ENCODE measurements at regions not wholly inside any gene's neighbourhood (a gene's known extent, or its start where the extent isn't known, plus 50 kb on each side); places are given as distances from the start of the nearest gene placed in this dataset.

- TF ChIP-seq CTCF (IDR thresholded peaks at IDR 0.05; ENCODE audit: insufficient read depth, low read length) (no peak), POLR2AphosphoS5 (IDR thresholded peaks at IDR 0.05; ENCODE audit: low read depth) (no peak), REST (IDR thresholded peaks at IDR 0.05; ENCODE audit: insufficient replicate concordance, low read depth) (no peak), GABPA (IDR thresholded peaks at IDR 0.05; ENCODE audit: low read depth) (no peak), SPI1 (IDR thresholded peaks at IDR 0.05; ENCODE audit: borderline replicate concordance, low read depth) (no peak)
- DNase-seq (ENCODE audit: low read depth in 1 of 2, low spot score in 1 of 2), result no peak
- Histone ChIP-seq H3K27ac (replicated peaks) (no peak overlapping the region), H3K4me3 (replicated peaks; ENCODE audit: insufficient read depth, low read length) (no peak overlapping the region), H3K27me3 (ENCODE audit: insufficient read depth, poor library complexity, severe bottlenecking) (no peaks in the 10 kb centered on the region)
Measured at GRCh38 chr2:78686625-78687153, 338.8 kb upstream of the REG3G start.

- Histone ChIP-seq H3K27ac (replicated peaks) (no peak overlapping the region), H3K27me3 (ENCODE audit: insufficient read depth, poor library complexity, severe bottlenecking) (no peaks in the 10 kb centered on the region), H3K4me3 (replicated peaks; ENCODE audit: insufficient read depth, low read length) (no peak overlapping the region)
- DNase-seq (ENCODE audit: low read depth in 1 of 2, low spot score in 1 of 2), result no peak
- TF ChIP-seq CTCF (IDR thresholded peaks at IDR 0.05; ENCODE audit: insufficient read depth, low read length) (no peak), REST (IDR thresholded peaks at IDR 0.05; ENCODE audit: insufficient replicate concordance, low read depth) (no peak), POLR2AphosphoS5 (IDR thresholded peaks at IDR 0.05; ENCODE audit: low read depth) (no peak), GABPA (IDR thresholded peaks at IDR 0.05; ENCODE audit: low read depth) (no peak), SPI1 (IDR thresholded peaks at IDR 0.05; ENCODE audit: borderline replicate concordance, low read depth) (no peak)
Measured at GRCh38 chr2:78699696-78700095, 325.8 kb upstream of the REG3G start.

GRCh38 chr2:78701546-78701945 lies 324.0 kb upstream of the REG3G start:
- DNase-seq (ENCODE audit: low read depth in 1 of 2, low spot score in 1 of 2), result no peak
- Histone ChIP-seq H3K4me3 (replicated peaks; ENCODE audit: insufficient read depth, low read length) (no peak overlapping the region), H3K27ac (replicated peaks) (no peak overlapping the region), H3K27me3 (ENCODE audit: insufficient read depth, poor library complexity, severe bottlenecking) (no peaks in the 10 kb centered on the region)
- TF ChIP-seq POLR2AphosphoS5 (IDR thresholded peaks at IDR 0.05; ENCODE audit: low read depth) (no peak), CTCF (IDR thresholded peaks at IDR 0.05; ENCODE audit: insufficient read depth, low read length) (no peak), GABPA (IDR thresholded peaks at IDR 0.05; ENCODE audit: low read depth) (no peak), SPI1 (IDR thresholded peaks at IDR 0.05; ENCODE audit: borderline replicate concordance, low read depth) (no peak), REST (IDR thresholded peaks at IDR 0.05; ENCODE audit: insufficient replicate concordance, low read depth) (no peak)
